Karpas-422 (cell line): ENCODE measurements at regions not wholly inside any gene's neighbourhood (a gene's known extent, or its start where the extent isn't known, plus 50 kb on each side); places are given as distances from the start of the nearest gene placed in this dataset.

Experiments used
- DNase-seq: peaks from one replicate; pipeline ENCODE4 v3.0.0-alpha.2; 2015
- H2AFZ ChIP-seq: fragments of 200-600 bp; sonication (generic); 2 replicates; pipeline ENCODE4 v1.6.1; 2014; ENCODE audit warnings: antibody characterized with exemption, low read length, mixed read lengths
- H3K27ac ChIP-seq: fragments of 200-600 bp; sonication (generic); 2 replicates; pipeline ENCODE4 v1.5.1; 2014; ENCODE audit warnings: mild to moderate bottlenecking, low read length, moderate library complexity
- H3K27me3 ChIP-seq: fragments of 200-600 bp; sonication (generic); 2 replicates; pipeline ENCODE4 v1.6.1; 2014; ENCODE audit warnings: low read length, mixed read lengths
- H3K36me3 ChIP-seq: fragments of 200-600 bp; sonication (generic); 2 replicates; pipeline ENCODE4 v1.6.1; 2014; ENCODE audit warnings: low read length, mixed read lengths; ENCODE audit not compliant: insufficient read depth
- H3K4me1 ChIP-seq: fragments of 200-600 bp; sonication (generic); 2 replicates; pipeline ENCODE4 v1.6.1; 2014; ENCODE audit warnings: mild to moderate bottlenecking, low read length, mixed read lengths
- H3K4me2 ChIP-seq: fragments of 200-600 bp; sonication (generic); 2 replicates; pipeline ENCODE4 v1.6.1; 2014; ENCODE audit warnings: low read length, low read depth, mild to moderate bottlenecking; ENCODE audit not compliant: poor library complexity, severe bottlenecking
- H3K4me3 ChIP-seq: fragments of 200-600 bp; sonication (generic); 2 replicates; pipeline ENCODE4 v1.5.1; 2014; ENCODE audit warnings: mild to moderate bottlenecking, antibody characterized with exemption, low read length, mixed read lengths
- H3K79me2 ChIP-seq: fragments of 200-600 bp; sonication (generic); 2 replicates; pipeline ENCODE4 v1.6.1; 2014; ENCODE audit warnings: mild to moderate bottlenecking, low read length, mixed read lengths
- H3K9ac ChIP-seq: fragments of 200-600 bp; sonication (generic); 2 replicates; pipeline ENCODE4 v1.6.0; 2014; ENCODE audit warnings: low read length
- H3K9me2 ChIP-seq: fragments of 200-600 bp; sonication (generic), shearing (Covaris generic); replicated peaks from 2 replicates; pipeline ENCODE4 v1.6.0; 2014; ENCODE audit warnings: mild to moderate bottlenecking, low read length, moderate library complexity; ENCODE audit not compliant: insufficient read depth
- H3K9me3 ChIP-seq: fragments of 300-700, 200-600 bp; sonication (generic); 2 replicates; pipeline ENCODE4 v1.6.1; 2014; ENCODE audit warnings: low read length, mixed read lengths
- H4K20me1 ChIP-seq: fragments of 200-600 bp; sonication (generic); 2 replicates; pipeline ENCODE4 v1.6.1; 2014; ENCODE audit warnings: mild to moderate bottlenecking, antibody characterized with exemption, low read length, low read depth; ENCODE audit not compliant: insufficient read depth

- no peaks in the 10 kb centered on the region; the same call in 1 of the 2 replicates for H3K9me2 ChIP-seq
- H3K9ac ChIP-seq: no peak overlapping the region
- H3K36me3 ChIP-seq: no peaks in the 10 kb centered on the region
- no peak overlapping the region for H2AFZ ChIP-seq
- H3K4me1 ChIP-seq: no peaks in the 10 kb centered on the region
- no peaks in the 10 kb centered on the region for H4K20me1 ChIP-seq
- no peak for DNase-seq
- H3K4me2 ChIP-seq: no peak overlapping the region
- no peaks in the 10 kb centered on the region for H3K9me3 ChIP-seq
- H3K27ac ChIP-seq: no peak overlapping the region
- H3K79me2 ChIP-seq: no peaks in the 10 kb centered on the region
- H3K27me3 ChIP-seq: no peaks in the 10 kb centered on the region
- H3K4me3 ChIP-seq: no peak overlapping the region
These were observed 99.9 kb upstream of the GRIA1 start for GRCh38 chr5:153390569-153390968.

GRCh38 chr5:153399595-153399994 is 90.9 kb upstream of the GRIA1 start:
- no peaks in the 10 kb centered on the region for H3K36me3 ChIP-seq
- H3K27ac ChIP-seq: no peak overlapping the region
- no peak overlapping the region for H3K4me2 ChIP-seq
- no peaks in the 10 kb centered on the region for H3K4me1 ChIP-seq
- no peaks in the 10 kb centered on the region for H3K9me2 ChIP-seq
- H3K27me3 ChIP-seq: no peaks in the 10 kb centered on the region
- no peaks in the 10 kb centered on the region for H3K9me3 ChIP-seq
- no peak overlapping the region for H2AFZ ChIP-seq
- no peaks in the 10 kb centered on the region for H3K79me2 ChIP-seq
- no peak overlapping the region for H3K4me3 ChIP-seq
- H3K9ac ChIP-seq: no peak overlapping the region
- DNase-seq: no peak
- no peaks in the 10 kb centered on the region for H4K20me1 ChIP-seq

GRCh38 chr5:153400931-153401330 is 89.5 kb upstream of the GRIA1 start:
- H3K9ac ChIP-seq: no peak overlapping the region
- H3K4me3 ChIP-seq: no peak overlapping the region
- no peak for DNase-seq
- no peaks in the 10 kb centered on the region for H3K79me2 ChIP-seq
- no peaks in the 10 kb centered on the region for H3K9me2 ChIP-seq
- no peaks in the 10 kb centered on the region for H3K36me3 ChIP-seq
- no peaks in the 10 kb centered on the region for H3K27me3 ChIP-seq
- H3K27ac ChIP-seq: no peak overlapping the region
- no peaks in the 10 kb centered on the region for H3K9me3 ChIP-seq
- no peaks in the 10 kb centered on the region for H3K4me1 ChIP-seq
- H4K20me1 ChIP-seq: no peaks in the 10 kb centered on the region
- no peak overlapping the region for H3K4me2 ChIP-seq
- no peak overlapping the region for H2AFZ ChIP-seq

GRCh38 chr5:153402550-153402949 is 87.9 kb upstream of the GRIA1 start:
- Histone ChIP-seq H3K9ac (no peak overlapping the region), H3K9me2 (no peaks in the 10 kb centered on the region), H3K9me3 (no peaks in the 10 kb centered on the region), H3K79me2 (no peaks in the 10 kb centered on the region), H2AFZ (no peak overlapping the region), H3K27ac (no peak overlapping the region), H3K4me2 (no peak overlapping the region), H4K20me1 (no peaks in the 10 kb centered on the region), H3K36me3 (no peaks in the 10 kb centered on the region), H3K4me3 (no peak overlapping the region), H3K4me1 (no peaks in the 10 kb centered on the region), H3K27me3 (no peaks in the 10 kb centered on the region)
- no peak for DNase-seq

GRCh38 chr5:153403470-153403869 is 87.0 kb upstream of the GRIA1 start:
- H3K4me3 ChIP-seq: no peak overlapping the region

GRCh38 chr5:153404747-153405146 is 85.7 kb upstream of the GRIA1 start:
- no peaks in the 10 kb centered on the region for H3K36me3 ChIP-seq
- no peak overlapping the region for H3K4me3 ChIP-seq
- no peaks in the 10 kb centered on the region for H3K79me2 ChIP-seq
- H3K9me2 ChIP-seq: no peaks in the 10 kb centered on the region
- no peaks in the 10 kb centered on the region for H3K9me3 ChIP-seq
- H3K27ac ChIP-seq: no peak overlapping the region
- no peak overlapping the region for H3K9ac ChIP-seq
- H3K4me2 ChIP-seq: no peak overlapping the region
- H3K4me1 ChIP-seq: no peaks in the 10 kb centered on the region
- no peak for DNase-seq
- no peaks in the 10 kb centered on the region for H4K20me1 ChIP-seq
- H2AFZ ChIP-seq: no peak overlapping the region
- H3K27me3 ChIP-seq: no peaks in the 10 kb centered on the region

More at GRCh38 chr5:153403470-153403869, 87.0 kb upstream of the GRIA1 start:
- no peaks in the 10 kb centered on the region for H3K79me2 ChIP-seq
- H3K4me2 ChIP-seq: no peak overlapping the region
- H3K9me2 ChIP-seq: no peaks in the 10 kb centered on the region
- no peaks in the 10 kb centered on the region for H3K36me3 ChIP-seq
- H3K9ac ChIP-seq: no peak overlapping the region
- no peaks in the 10 kb centered on the region for H3K9me3 ChIP-seq
- no peaks in the 10 kb centered on the region for H3K4me1 ChIP-seq
- no peak for DNase-seq
- no peak overlapping the region for H2AFZ ChIP-seq
- no peaks in the 10 kb centered on the region for H4K20me1 ChIP-seq
- H3K27me3 ChIP-seq: no peaks in the 10 kb centered on the region
- no peak overlapping the region for H3K27ac ChIP-seq

- H3K9ac ChIP-seq: no peak overlapping the region
- no peak overlapping the region for H2AFZ ChIP-seq
- no peak for DNase-seq
- no peaks in the 10 kb centered on the region for H3K4me1 ChIP-seq
- no peaks in the 10 kb centered on the region for H3K27me3 ChIP-seq
- H3K79me2 ChIP-seq: no peaks in the 10 kb centered on the region
- no peaks in the 10 kb centered on the region for H3K9me2 ChIP-seq
- no peaks in the 10 kb centered on the region for H4K20me1 ChIP-seq
- H3K27ac ChIP-seq: no peak overlapping the region
- no peaks in the 10 kb centered on the region for H3K36me3 ChIP-seq
- H3K4me2 ChIP-seq: no peak overlapping the region
- no peak overlapping the region for H3K4me3 ChIP-seq
- H3K9me3 ChIP-seq: no peaks in the 10 kb centered on the region
These were observed 68.8 kb upstream of the GRIA1 start for GRCh38 chr5:153421676-153422075.

GRCh38 chr5:153425914-153426313 is 64.6 kb upstream of the GRIA1 start:
- no peak overlapping the region for H3K4me2 ChIP-seq
- no peaks in the 10 kb centered on the region for H3K4me1 ChIP-seq
- no peaks in the 10 kb centered on the region for H3K79me2 ChIP-seq
- no peak overlapping the region for H3K4me3 ChIP-seq
- H2AFZ ChIP-seq: no peak overlapping the region
- H3K9ac ChIP-seq: no peak overlapping the region
- no peaks in the 10 kb centered on the region for H3K9me3 ChIP-seq
- H3K27ac ChIP-seq: no peak overlapping the region
- no peaks in the 10 kb centered on the region for H4K20me1 ChIP-seq
- H3K36me3 ChIP-seq: no peaks in the 10 kb centered on the region
- no peaks in the 10 kb centered on the region for H3K9me2 ChIP-seq
- H3K27me3 ChIP-seq: no peaks in the 10 kb centered on the region
- peak; percentile 51 for DNase-seq

GRCh38 chr5:153429761-153430380 is 60.6 kb upstream of the GRIA1 start:
- Histone ChIP-seq H3K9ac (no peak overlapping the region), H3K79me2 (no peaks in the 10 kb centered on the region), H3K9me3 (no peaks in the 10 kb centered on the region), H3K36me3 (no peaks in the 10 kb centered on the region), H3K4me2 (no peak overlapping the region), H3K27ac (no peak overlapping the region), H2AFZ (no peak overlapping the region), H3K9me2 (no peaks in the 10 kb centered on the region), H4K20me1 (no peaks in the 10 kb centered on the region), H3K4me3 (no peak overlapping the region), H3K27me3 (no peaks in the 10 kb centered on the region), H3K4me1 (no peaks in the 10 kb centered on the region)
- DNase-seq: no peak
